ENCODE measurements at regions not wholly inside any gene's neighbourhood (a gene's known extent, or its start where the extent isn't known, plus 50 kb on each side); places are given as distances from the start of the nearest gene placed in this dataset.

DNA sequence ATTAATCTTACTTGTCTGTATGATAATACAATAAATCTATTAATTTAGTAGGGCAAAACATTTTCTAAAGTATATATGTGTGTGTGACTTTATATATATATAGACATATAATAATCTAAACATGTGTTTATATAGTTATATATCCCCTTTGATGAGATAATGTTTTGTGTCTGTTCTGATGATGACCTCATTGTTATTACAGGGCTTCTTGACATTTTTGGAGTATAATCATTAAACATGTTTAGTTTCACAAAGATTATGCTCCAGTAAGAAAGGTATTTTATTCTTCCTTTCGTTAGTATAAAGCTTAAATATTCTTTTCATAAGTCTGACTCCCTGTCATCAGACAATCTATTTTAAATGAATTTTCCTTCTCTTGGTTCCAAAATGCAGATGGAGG lies 62.3 kb upstream of the CABCOCO1 start:
- TF ChIP-seq, protein P1, sequence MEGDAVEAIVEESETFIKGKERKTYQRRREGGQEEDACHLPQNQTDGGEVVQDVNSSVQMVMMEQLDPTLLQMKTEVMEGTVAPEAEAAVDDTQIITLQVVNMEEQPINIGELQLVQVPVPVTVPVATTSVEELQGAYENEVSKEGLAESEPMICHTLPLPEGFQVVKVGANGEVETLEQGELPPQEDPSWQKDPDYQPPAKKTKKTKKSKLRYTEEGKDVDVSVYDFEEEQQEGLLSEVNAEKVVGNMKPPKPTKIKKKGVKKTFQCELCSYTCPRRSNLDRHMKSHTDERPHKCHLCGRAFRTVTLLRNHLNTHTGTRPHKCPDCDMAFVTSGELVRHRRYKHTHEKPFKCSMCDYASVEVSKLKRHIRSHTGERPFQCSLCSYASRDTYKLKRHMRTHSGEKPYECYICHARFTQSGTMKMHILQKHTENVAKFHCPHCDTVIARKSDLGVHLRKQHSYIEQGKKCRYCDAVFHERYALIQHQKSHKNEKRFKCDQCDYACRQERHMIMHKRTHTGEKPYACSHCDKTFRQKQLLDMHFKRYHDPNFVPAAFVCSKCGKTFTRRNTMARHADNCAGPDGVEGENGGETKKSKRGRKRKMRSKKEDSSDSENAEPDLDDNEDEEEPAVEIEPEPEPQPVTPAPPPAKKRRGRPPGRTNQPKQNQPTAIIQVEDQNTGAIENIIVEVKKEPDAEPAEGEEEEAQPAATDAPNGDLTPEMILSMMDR (IDR thresholded peaks at IDR 0.05; ENCODE audit: low read length) = no peak
- no peak for TF ChIP-seq EZH2 (optimal IDR thresholded peaks at IDR 0.05; ENCODE audit: low read depth, low read length)

Data from MM.1S (cell line).